HG02642 (cell line): ENCODE measurements at regions not wholly inside any gene's neighbourhood (a gene's known extent, or its start where the extent isn't known, plus 50 kb on each side); places are given as distances from the start of the nearest gene placed in this dataset.

Experiments used
- ATAC-seq: cut with Tn5 transposase; IDR thresholded peaks from one replicate; pipeline ENCODE4 v1.9.1; 2021; ENCODE audit warnings: mild to moderate bottlenecking; ENCODE audit not compliant: unreplicated experiment, poor library complexity

DNA sequence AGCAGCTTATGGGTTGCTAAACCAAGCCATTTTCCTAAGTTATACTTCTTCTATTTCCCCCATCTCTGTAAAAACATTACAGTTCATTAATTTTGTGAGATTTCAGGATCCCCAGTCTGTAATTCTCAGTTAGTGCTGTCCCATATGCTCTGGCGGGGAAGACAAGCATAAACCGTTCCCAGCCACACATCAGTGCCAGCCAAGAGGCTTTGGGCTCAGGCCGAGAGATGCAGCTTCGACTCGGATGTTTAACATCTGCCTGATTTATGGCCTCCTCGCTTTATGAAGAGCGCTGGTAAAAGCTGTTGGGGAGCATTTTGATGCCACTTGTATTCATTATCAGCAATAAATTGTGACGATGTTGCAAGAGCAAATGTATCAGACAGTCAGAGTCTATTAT is 349.1 kb upstream of the CCDC196 start:
- no peak for ATAC-seq

DNA sequence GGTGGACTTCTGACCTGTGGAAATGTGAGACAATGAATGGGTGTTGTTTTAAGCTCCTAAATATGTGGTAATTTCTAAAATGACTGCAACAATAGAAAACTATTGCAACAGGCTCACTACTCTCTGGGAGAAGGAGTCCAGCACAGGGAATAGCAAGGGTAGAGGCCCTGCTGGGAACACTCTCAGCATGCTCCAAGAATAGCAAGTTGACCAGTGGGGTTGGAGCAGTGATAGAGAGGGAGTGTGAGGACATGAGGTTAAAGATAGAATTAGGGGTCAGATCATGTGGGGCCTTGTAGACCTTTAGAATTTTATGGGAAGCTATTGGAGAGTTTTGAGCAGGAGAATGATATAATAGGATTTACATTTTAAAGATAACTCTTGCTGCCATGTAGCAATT is 346.7 kb upstream of the CCDC196 start:
- ATAC-seq, result no peak

DNA sequence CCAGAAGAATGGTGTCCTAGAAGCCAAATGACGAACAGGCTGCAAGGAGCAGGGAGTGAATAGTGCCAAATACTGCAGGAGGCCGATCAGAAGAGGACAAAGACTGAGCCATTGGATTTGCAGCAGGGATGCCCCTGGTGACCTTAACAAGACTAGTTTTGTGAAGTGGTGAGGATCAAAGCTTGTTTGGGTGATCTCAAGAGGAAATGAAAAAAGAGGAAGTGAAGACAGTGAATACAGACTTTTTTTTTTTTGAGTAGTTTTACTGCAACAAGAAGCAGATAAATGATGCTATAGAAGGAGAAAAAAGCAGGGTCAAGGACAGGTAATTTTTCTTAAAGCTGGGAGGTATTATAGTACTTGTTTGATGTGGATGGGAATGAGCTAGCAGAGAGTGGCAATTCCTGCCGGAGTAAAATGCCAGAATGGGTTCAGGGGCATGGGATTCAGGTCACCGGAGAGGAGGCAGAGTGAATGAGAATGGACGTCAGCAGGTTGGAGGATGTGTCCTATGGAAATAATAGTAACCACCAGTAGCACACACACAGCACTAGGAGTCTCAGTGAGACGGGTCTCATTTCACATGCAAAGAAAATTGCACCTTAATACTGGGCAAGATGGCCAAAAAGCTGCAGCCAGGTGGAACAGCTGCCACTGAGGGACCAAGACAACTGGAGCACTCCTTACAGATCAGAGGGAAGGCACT is 345.8 kb upstream of the CCDC196 start:
- peak; percentile 69 for ATAC-seq

DNA sequence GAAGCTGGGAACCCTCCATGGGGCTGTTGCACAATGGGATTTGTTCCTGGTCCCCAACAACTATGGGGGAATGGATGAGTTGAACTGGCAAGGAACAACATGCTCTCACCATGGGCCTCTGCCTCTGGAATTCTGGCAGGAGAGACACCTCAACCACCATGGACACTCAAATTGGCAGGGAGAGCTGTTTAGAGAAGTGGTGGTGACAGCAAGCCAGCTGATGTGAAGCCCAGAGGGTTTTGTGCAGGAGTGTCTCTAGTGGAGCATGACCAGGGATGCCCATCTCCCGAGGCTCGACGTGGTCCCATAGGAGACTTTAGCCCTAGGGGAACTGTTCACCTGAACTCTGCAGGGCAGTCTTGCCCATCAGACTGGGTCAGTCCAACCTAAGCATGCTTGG is 345.2 kb upstream of the CCDC196 start:
- ATAC-seq, result no peak

DNA sequence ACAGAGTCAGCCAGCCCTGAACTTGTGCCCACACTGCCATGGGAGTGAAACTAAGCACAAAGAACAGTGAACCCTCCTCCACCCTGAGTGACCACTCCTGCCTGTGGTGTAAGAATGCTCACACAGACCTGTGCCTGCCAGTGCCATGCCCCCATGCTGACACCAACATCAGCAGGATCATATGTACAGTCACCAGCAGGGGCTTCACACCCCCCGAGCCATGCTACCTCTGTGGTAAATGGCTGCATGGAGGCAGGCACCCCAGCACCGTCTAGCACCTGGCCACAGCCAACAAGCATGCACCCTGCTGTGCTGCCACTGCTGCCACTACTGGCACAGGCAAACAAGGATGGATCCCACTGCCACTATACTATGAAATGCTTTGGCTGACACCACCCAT is 344.4 kb upstream of the CCDC196 start:
- ATAC-seq, result no peak

DNA sequence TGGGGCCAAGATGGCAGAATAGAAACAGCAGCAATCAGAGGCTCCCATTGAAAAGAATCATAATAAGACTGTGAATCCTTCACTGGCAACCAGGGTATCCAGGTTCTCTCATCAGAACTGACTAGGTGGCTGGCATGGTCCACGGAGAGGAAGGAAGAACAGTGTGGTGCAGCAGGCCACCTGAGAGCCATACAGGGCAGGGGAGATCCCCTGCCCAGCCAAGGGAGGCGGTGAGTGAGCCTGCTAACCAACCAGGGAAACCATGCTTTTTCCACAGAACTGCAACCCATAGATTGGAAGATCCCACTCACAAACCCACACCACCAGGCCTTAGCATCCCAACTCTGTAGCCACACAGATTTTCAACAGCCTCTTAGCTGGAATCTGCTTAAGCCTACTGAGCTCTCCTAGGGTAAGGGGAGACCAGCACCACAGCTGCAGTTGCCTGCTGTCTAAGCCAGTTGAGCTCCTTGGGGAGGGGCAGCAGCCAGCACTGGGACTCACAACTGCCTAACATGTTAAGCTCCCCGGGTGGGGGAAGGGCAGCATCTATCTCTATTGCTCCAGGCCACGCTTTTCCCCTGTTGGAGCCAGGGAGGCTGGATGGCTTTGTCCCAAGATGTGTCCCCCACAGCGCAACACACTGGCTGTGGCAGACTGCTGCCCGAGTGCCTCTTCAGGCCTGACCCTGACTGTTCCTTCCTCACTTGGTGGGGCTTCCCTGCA is 342.6 kb upstream of the CCDC196 start:
- no peak for ATAC-seq

DNA sequence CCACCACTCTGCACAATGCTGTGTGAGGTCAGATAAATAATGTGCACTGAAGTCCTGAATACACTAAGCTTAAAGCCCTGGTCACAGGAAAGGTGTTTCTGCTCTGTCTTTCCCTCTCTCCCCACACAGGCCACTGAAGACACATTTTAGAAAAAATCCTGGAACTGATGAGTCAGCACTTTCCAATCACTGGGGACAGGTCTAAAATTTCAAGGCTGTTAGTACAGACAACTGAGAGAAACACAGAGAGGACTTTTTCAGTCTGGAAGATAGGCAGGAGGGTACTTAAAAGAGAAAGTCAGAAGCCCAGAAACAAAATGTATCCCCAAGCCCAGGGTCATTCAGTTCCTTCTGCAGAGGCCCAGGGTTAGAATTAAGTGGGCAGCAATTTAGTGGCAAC is 333.9 kb upstream of the CCDC196 start:
- ATAC-seq, result no peak

GRCh38 chr14:66152747-66153146 is 333.4 kb upstream of the CCDC196 start:
- ATAC-seq, result no peak

DNA sequence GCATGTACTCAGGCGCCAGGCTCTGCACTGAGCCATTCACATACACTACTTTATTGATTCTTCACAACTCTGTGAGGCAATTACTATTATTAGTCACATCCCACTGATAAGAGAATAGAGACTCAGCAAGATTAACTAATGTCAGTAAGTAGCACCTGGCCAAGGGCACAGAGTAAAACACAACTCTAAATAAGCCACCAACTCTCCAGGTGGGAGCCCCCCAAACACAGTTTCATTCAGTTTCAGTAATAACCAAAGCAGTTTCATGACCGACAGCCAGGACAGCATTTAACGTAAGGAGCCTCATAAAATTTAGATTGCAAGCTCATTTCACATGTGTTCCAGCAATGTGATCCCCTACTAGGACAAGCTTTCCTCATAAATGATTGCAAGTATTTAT is 323.1 kb upstream of the CCDC196 start:
- no peak for ATAC-seq

DNA sequence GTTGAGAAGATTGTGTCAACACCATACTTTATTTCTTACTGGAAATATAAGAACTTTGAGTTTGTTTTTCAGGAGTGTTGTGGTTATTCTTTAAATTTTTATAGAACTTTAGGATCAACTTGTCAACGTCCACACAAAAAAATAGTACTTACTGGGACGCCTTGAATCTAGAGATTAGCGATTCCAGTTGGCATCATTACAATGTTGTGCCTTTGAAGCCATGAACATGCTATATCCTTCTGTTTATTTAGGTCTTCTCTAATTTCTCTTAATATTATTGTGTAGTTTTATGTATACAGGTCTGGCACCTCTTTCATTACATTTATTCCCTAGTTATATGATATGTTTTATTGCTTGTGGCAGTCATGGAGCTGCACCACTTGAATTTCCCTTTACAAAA is 320.8 kb upstream of the CCDC196 start:
- no peak for ATAC-seq

DNA sequence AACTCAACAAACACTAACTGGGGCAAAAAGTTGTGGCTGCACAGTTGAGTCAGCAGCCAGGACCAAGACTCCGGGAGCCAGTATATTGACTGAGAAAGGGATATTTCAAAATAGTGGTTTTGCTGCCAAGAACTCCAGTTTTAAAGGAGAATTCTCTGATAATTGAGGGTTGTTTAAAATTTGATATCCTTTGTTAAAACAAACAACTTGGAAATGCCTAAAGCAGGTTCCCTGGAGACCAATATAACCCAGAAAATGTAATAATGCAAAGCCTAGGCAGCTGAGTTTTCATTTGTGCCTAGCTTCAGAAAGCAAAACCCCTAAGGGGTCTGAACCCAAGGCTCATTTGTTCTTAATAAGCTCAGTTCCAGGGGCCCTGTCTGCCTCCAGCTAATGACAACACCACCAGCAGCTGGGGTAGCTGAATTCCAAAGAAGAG is 311.7 kb upstream of the CCDC196 start:
- ATAC-seq, result no peak

DNA sequence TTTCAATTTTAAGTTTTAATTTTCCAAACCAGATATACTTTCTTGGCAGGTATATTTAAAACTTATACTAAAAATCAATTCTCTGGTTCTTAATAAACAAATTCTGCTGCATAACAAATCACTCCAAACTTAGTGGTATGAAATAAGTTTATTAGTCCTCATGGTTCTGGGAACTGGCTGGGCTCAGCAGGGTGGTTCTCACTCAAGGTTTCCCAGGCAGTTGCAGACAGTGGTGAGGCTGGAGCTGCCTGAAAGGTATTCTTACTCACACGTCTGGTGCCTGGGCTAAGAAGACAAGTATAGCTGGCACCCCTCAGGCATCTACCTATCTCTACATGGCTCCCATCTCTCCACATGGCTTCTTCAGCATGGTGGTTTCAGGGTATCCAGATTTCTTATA is 308.2 kb upstream of the CCDC196 start:
- no peak for ATAC-seq

- no peak for ATAC-seq
These were observed 289.5 kb upstream of the CCDC196 start for GRCh38 chr14:66196670-66197069.

DNA sequence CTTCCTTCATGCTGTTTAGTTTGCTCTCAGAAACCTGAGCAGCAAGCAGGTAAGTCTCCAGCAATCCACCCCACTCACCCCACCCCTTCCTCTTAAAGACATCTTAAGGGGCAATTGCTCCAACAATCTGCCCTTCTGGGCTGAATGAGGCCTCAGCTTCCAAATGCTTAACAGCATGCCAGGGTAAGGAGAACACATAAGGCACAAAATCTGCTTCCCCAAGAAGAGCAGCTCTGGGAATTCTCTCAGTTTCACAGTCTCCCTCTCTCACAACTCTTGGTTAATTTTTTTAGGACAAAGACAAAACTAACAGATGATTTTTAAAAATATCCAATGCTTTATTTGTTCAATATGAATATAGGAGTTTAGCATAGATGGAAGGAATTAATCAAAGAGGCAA is 288.9 kb upstream of the CCDC196 start:
- ATAC-seq, result no peak

- no peak for ATAC-seq
These were observed 279.6 kb upstream of the CCDC196 start for GRCh38 chr14:66206554-66206953.

- no peak for ATAC-seq
These were observed 269.4 kb upstream of the CCDC196 start for GRCh38 chr14:66216763-66217162.

- ATAC-seq, result no peak
These were observed 266.3 kb upstream of the CCDC196 start for GRCh38 chr14:66219886-66220285.

DNA sequence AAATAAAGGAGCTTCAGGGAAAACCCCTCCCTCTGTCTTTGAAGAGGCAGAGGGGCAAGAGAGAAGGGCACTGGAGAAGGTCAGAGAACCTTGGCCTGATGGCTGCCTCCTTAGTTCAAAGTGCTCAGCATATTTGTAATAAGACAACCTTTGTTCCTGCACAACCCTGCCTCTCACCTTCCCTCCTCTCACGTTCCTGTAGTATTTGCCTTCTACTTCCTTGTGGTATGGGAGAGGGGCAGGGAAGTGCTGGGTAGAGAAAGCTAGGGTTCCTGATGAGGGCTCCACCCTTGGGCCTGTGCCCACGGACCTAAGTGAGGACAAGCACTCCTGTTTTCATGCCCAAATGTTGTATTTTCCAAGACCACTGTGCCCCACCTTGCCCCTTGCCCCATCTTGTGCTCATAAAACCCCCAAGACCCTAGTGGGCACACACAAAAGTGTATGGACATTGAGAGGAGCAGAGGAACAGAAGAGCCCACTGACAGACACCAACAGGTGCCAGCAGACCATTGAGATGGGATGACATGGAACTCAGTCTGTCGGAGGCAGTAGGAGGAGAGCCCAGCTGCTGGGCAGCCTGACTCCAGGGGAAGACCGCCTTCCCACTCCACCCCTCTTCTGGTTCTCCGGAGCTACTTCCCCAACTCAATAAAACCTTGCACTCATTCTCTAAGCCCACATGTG is 261.5 kb upstream of the CCDC196 start:
- no peak for ATAC-seq

DNA sequence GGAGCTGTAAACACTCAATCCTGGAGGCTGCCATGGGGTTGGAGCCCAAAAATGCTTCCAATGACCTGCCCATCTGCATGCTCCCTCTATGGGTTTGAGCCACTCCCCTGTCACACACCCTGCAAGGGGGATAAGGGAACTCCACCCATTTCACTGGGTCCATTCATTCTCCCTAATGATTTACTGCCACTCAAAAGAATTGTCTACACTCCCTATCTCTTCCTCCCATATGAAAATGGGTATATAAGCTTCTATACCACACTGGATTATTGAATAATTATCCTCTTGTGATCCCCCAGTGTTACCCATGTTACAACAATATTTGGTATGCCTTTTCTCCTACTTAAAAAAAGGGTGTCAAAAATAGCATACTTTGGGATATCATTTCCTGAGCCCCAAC is 260.8 kb upstream of the CCDC196 start:
- no peak for ATAC-seq

DNA sequence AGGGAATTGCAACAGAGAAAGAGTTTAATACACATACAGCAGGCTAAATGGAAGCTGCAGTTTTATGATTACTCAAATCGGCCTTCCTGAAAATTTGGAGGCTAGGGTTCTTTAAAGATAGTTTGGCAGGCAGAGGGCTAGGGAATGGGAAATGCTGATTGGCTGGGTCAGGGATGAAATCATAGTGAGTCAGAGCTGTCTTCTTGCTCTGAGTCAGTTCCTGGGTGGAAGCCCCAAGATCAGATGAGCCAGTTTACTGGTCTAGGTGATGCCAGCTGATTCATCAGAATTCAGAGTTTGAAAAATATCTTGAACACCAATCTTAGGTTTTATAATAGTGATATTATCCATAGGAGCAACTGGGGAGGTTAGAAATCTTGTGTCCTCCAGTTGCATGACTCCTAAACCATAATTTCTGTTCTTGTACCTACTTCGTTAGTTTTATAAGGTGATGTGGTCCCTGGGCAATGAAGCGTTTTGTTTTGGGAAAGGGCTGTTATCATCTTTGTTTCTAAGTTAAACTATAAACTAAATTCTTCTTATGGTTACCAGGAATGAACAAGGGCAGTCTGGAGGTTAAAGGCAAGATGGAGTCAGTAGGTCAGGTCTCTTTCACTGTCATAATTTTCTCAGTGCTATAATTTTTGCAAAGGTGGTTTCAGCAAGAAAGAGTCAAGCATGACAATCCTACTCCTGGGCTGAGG is 257.8 kb upstream of the CCDC196 start:
- ATAC-seq, result no peak

- no peak for ATAC-seq
These were observed 254.4 kb upstream of the CCDC196 start for GRCh38 chr14:66231820-66232219.
